ENCODE measurements at regions not wholly inside any gene's neighbourhood (a gene's known extent, or its start where the extent isn't known, plus 50 kb on each side); places are given as distances from the start of the nearest gene placed in this dataset.

DNA sequence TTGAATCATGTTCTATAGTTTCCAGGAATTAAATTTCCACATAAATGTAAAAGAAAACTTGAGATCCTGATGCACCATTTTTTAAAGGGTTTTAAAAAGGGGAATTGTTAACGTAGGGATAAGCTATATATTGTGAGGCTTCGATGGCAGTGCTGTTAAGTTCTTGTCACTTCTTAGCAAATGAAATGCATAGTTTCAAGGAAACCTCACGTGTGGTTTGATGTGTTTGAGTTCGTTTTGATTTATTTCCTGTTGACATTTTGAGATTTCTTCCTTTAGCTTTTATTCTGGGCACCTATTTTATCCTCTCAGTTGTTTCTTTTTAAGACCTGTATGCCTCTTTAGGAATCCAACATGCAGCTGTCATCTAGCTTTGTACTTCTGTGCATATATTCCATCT lies 301.0 kb downstream of the DOCK8 start:
- TF ChIP-seq, protein P1, sequence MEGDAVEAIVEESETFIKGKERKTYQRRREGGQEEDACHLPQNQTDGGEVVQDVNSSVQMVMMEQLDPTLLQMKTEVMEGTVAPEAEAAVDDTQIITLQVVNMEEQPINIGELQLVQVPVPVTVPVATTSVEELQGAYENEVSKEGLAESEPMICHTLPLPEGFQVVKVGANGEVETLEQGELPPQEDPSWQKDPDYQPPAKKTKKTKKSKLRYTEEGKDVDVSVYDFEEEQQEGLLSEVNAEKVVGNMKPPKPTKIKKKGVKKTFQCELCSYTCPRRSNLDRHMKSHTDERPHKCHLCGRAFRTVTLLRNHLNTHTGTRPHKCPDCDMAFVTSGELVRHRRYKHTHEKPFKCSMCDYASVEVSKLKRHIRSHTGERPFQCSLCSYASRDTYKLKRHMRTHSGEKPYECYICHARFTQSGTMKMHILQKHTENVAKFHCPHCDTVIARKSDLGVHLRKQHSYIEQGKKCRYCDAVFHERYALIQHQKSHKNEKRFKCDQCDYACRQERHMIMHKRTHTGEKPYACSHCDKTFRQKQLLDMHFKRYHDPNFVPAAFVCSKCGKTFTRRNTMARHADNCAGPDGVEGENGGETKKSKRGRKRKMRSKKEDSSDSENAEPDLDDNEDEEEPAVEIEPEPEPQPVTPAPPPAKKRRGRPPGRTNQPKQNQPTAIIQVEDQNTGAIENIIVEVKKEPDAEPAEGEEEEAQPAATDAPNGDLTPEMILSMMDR (CRISPR knock-in tag; IDR thresholded peaks at IDR 0.05): no peak
- TF ChIP-seq, protein P2, sequence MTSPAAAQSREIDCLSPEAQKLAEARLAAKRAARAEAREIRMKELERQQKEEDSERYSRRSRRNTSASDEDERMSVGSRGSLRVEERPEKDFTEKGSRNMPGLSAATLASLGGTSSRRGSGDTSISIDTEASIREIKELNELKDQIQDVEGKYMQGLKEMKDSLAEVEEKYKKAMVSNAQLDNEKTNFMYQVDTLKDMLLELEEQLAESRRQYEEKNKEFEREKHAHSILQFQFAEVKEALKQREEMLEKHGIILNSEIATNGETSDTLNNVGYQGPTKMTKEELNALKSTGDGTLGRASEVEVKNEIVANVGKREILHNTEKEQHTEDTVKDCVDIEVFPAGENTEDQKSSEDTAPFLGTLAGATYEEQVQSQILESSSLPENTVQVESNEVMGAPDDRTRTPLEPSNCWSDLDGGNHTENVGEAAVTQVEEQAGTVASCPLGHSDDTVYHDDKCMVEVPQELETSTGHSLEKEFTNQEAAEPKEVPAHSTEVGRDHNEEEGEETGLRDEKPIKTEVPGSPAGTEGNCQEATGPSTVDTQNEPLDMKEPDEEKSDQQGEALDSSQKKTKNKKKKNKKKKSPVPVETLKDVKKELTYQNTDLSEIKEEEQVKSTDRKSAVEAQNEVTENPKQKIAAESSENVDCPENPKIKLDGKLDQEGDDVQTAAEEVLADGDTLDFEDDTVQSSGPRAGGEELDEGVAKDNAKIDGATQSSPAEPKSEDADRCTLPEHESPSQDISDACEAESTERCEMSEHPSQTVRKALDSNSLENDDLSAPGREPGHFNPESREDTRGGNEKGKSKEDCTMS (CRISPR knock-in tag; conservative IDR thresholded peaks at IDR 0.05): no peak
- TF ChIP-seq MYC (CRISPR knock-in tag; IDR thresholded peaks at IDR 0.05; ENCODE audit: borderline replicate concordance) (no peak), POGZ (CRISPR knock-in tag; IDR thresholded peaks at IDR 0.05) (no peak), KLF9 (CRISPR knock-in tag; IDR thresholded peaks at IDR 0.05; ENCODE audit: low read depth) (no peak), SMYD3 (CRISPR knock-in tag; IDR thresholded peaks at IDR 0.05) (no peak), DR1 (CRISPR knock-in tag; IDR thresholded peaks at IDR 0.05) (no peak), ZNF761 (CRISPR knock-in tag; conservative IDR thresholded peaks at IDR 0.05) (no peak), POLR2A (IDR thresholded peaks at IDR 0.05; ENCODE audit: insufficient read depth in 1 of 2, low read depth in 2 of 2, low read length in 2 of 2) (no peak), EP300 (IDR thresholded peaks at IDR 0.05; ENCODE audit: low read depth in 2 of 2, low read length in 2 of 2) (no peak), EP300 (CRISPR knock-in tag; IDR thresholded peaks at IDR 0.05; ENCODE audit: borderline replicate concordance) (no peak), CENPT (CRISPR knock-in tag; IDR thresholded peaks at IDR 0.05; ENCODE audit: low read depth) (no peak), ZNF350 (CRISPR knock-in tag; IDR thresholded peaks at IDR 0.05; ENCODE audit: borderline replicate concordance, low read depth) (no peak)

Measured in HepG2 (cell line).